Vagina (tissue), 2 donors: ENCODE measurements at regions not wholly inside any gene's neighbourhood (a gene's known extent, or its start where the extent isn't known, plus 50 kb on each side); places are given as distances from the start of the nearest gene placed in this dataset.

ENCODE experiments used
- CTCF ChIP-seq, 3 experiments: fragments of 450-650 bp in 2 of 3; fragments of 200-600 bp in 1 of 3; sonication (generic) in 1 of 3; IDR thresholded peaks; one replicate each; pipeline ENCODE4 v1.5.1; 2017 to 2019; ENCODE audit warnings: antibody characterized with exemption in 3 of 3, mild to moderate bottlenecking in 2 of 3, moderate library complexity in 2 of 3
- POLR2A ChIP-seq, 2 donors: fragments of 450-650 bp; IDR thresholded peaks; one replicate each; pipeline ENCODE4 v1.6.1; 2017; ENCODE audit warnings: antibody characterized with exemption in 2 of 2, mild to moderate bottlenecking in 2 of 2, moderate library complexity in 2 of 2
- POLR2AphosphoS5 ChIP-seq, 2 donors: sonication (generic); formaldehyde crosslinking; IDR thresholded peaks; one replicate each; pipeline ENCODE4 v1.9.0; 2017; ENCODE audit warnings: antibody characterized with exemption in 2 of 2, mild to moderate bottlenecking in 2 of 2, low read depth in 1 of 2; ENCODE audit not compliant: insufficient read depth in 1 of 2

- TF ChIP-seq POLR2A (IDR thresholded peaks at IDR 0.05): no peak
- TF ChIP-seq CTCF (IDR thresholded peaks at IDR 0.05): no peak
- TF ChIP-seq POLR2AphosphoS5 (IDR thresholded peaks at IDR 0.05; ENCODE audit: insufficient read depth in 1 of 2, low read depth in 1 of 2): no peak
Observed at GRCh38 chr17:13812350-13812749, 210.6 kb upstream of the HS3ST3A1 start.
